GM18508 (cell line): ENCODE measurements at regions not wholly inside any gene's neighbourhood (a gene's known extent, or its start where the extent isn't known, plus 50 kb on each side); places are given as distances from the start of the nearest gene placed in this dataset.
"Not testable (repeated sequence)": the region's sequence is repeated elsewhere in the genome, so short reads cannot be mapped to it uniquely, and the experiment has no call there.

Experiments
- ATAC-seq: cut with Tn5 transposase; IDR thresholded peaks from one replicate; pipeline ENCODE4 v1.9.1; 2021; ENCODE audit warnings: moderate number of reproducible peaks; ENCODE audit not compliant: insufficient read depth, unreplicated experiment

- ATAC-seq: not testable (repeated sequence)
Measured at GRCh38 chr6:15023018-15023417, 222.9 kb upstream of the JARID2 start.

- ATAC-seq: peak; percentile 79
Measured at GRCh38 chr6:15023448-15023847, 222.4 kb upstream of the JARID2 start.

- ATAC-seq: no peak
Measured at GRCh38 chr6:15025446-15025845, 220.4 kb upstream of the JARID2 start.

GRCh38 chr6:15026832-15027231 lies 219.0 kb upstream of the JARID2 start:
- ATAC-seq: no peak

- no peak for ATAC-seq
Measured at GRCh38 chr6:15027472-15027871, 218.4 kb upstream of the JARID2 start.

GRCh38 chr6:15032015-15032414 lies 213.9 kb upstream of the JARID2 start:
- ATAC-seq: no peak

- ATAC-seq: no peak
Measured at GRCh38 chr6:15033850-15034203, 212.0 kb upstream of the JARID2 start.

- ATAC-seq: no peak
Measured at GRCh38 chr6:15036690-15037245, 209.1 kb upstream of the JARID2 start.

- no peak for ATAC-seq
Measured at GRCh38 chr6:15037253-15037652, 208.6 kb upstream of the JARID2 start.

- no peak for ATAC-seq
Measured at GRCh38 chr6:15038013-15038791, 207.7 kb upstream of the JARID2 start.

- no peak for ATAC-seq
Measured at GRCh38 chr6:15039136-15039535, 206.7 kb upstream of the JARID2 start.

GRCh38 chr6:15042938-15043337 lies 202.9 kb upstream of the JARID2 start:
- ATAC-seq: no peak

- ATAC-seq: no peak
Measured at GRCh38 chr6:15044146-15044882, 201.6 kb upstream of the JARID2 start.

- ATAC-seq: no peak
Measured at GRCh38 chr6:15044948-15045347, 200.9 kb upstream of the JARID2 start.

- no peak for ATAC-seq
Measured at GRCh38 chr6:15046751-15047150, 199.1 kb upstream of the JARID2 start.

- no peak for ATAC-seq
Measured at GRCh38 chr6:15048367-15048766, 197.5 kb upstream of the JARID2 start.

GRCh38 chr6:15058200-15059061 lies 187.4 kb upstream of the JARID2 start:
- ATAC-seq: no peak

GRCh38 chr6:15061180-15061641 lies 184.7 kb upstream of the JARID2 start:
- ATAC-seq: no peak

- ATAC-seq: no peak
Measured at GRCh38 chr6:15061908-15062515, 183.9 kb upstream of the JARID2 start.
